ENCODE measurements at regions not wholly inside any gene's neighbourhood (a gene's known extent, or its start where the extent isn't known, plus 50 kb on each side); places are given as distances from the start of the nearest gene placed in this dataset.

- Histone ChIP-seq H3K4me3 (ENCODE audit: low read length) (no peak overlapping the region), H3K9ac (ENCODE audit: low read depth, low read length) (no peak overlapping the region), H3K27me3 (ENCODE audit: insufficient read depth, low read length) (no peaks in the 10 kb centered on the region), H3K27ac (ENCODE audit: low read length) (no peak overlapping the region), H3K4me1 (ENCODE audit: insufficient read depth, low read length) (no peaks in the 10 kb centered on the region), H3K9me3 (ENCODE audit: insufficient read depth, low read depth, low read length) (no peaks in the 10 kb centered on the region), H3K36me3 (ENCODE audit: insufficient read depth, low read depth, low read length) (no peaks in the 10 kb centered on the region)
Measured at GRCh38 chr10:10510179-10510578, 507.5 kb upstream of the CELF2 start.

GRCh38 chr10:10513067-10513466, 504.6 kb upstream of the CELF2 start:
- Histone ChIP-seq H3K9ac (ENCODE audit: low read depth, low read length) (no peak overlapping the region), H3K4me1 (ENCODE audit: insufficient read depth, low read length) (no peaks in the 10 kb centered on the region), H3K36me3 (ENCODE audit: insufficient read depth, low read depth, low read length) (no peaks in the 10 kb centered on the region), H3K4me3 (ENCODE audit: low read length) (no peak overlapping the region), H3K27me3 (ENCODE audit: insufficient read depth, low read length) (no peaks in the 10 kb centered on the region), H3K27ac (ENCODE audit: low read length) (no peak overlapping the region), H3K9me3 (ENCODE audit: insufficient read depth, low read depth, low read length) (no peaks in the 10 kb centered on the region)

- no peaks in the 10 kb centered on the region for H3K27me3 ChIP-seq (ENCODE audit: insufficient read depth, low read length)
- H3K9me3 ChIP-seq (ENCODE audit: insufficient read depth, low read depth, low read length), result no peaks in the 10 kb centered on the region
- no peaks in the 10 kb centered on the region for H3K36me3 ChIP-seq (ENCODE audit: insufficient read depth, low read depth, low read length)
- H3K4me1 ChIP-seq (ENCODE audit: insufficient read depth, low read length), result no peaks in the 10 kb centered on the region
- no peak overlapping the region for H3K4me3 ChIP-seq (ENCODE audit: low read length)
- H3K27ac ChIP-seq (ENCODE audit: low read length), result no peak overlapping the region
- H3K9ac ChIP-seq (ENCODE audit: low read depth, low read length), result no peak overlapping the region
Measured at GRCh38 chr10:10513898-10514297, 503.8 kb upstream of the CELF2 start.

GRCh38 chr10:10514797-10515196, 502.9 kb upstream of the CELF2 start:
- H3K9me3 ChIP-seq (ENCODE audit: insufficient read depth, low read depth, low read length), result no peaks in the 10 kb centered on the region

GRCh38 chr10:10515479-10516204, 502.0 kb upstream of the CELF2 start:
- H3K27me3 ChIP-seq (ENCODE audit: insufficient read depth, low read length), result no peaks in the 10 kb centered on the region
- H3K9me3 ChIP-seq (ENCODE audit: insufficient read depth, low read depth, low read length), result no peaks in the 10 kb centered on the region
- no peak overlapping the region for H3K9ac ChIP-seq (ENCODE audit: low read depth, low read length)
- H3K36me3 ChIP-seq (ENCODE audit: insufficient read depth, low read depth, low read length), result no peaks in the 10 kb centered on the region
- no peak overlapping the region for H3K27ac ChIP-seq (ENCODE audit: low read length)
- H3K4me1 ChIP-seq (ENCODE audit: insufficient read depth, low read length), result peaks cover 4% of the 10 kb centered on the region; the same call in 1 of the 2 replicates
- H3K4me3 ChIP-seq (ENCODE audit: low read length), result no peak overlapping the region

More at GRCh38 chr10:10514797-10515196, 502.9 kb upstream of the CELF2 start:
- Histone ChIP-seq H3K9ac (ENCODE audit: low read depth, low read length) (no peak overlapping the region), H3K36me3 (ENCODE audit: insufficient read depth, low read depth, low read length) (no peaks in the 10 kb centered on the region), H3K27ac (ENCODE audit: low read length) (no peak overlapping the region), H3K27me3 (ENCODE audit: insufficient read depth, low read length) (no peaks in the 10 kb centered on the region), H3K4me1 (ENCODE audit: insufficient read depth, low read length) (peaks cover 4% of the 10 kb centered on the region; the same call in 1 of the 2 replicates), H3K4me3 (ENCODE audit: low read length) (no peak overlapping the region)

GRCh38 chr10:10516346-10517130, 501.1 kb upstream of the CELF2 start:
- Histone ChIP-seq H3K27me3 (ENCODE audit: insufficient read depth, low read length) (no peaks in the 10 kb centered on the region), H3K4me1 (ENCODE audit: insufficient read depth, low read length) (peaks cover 4% of the 10 kb centered on the region; the same call in 1 of the 2 replicates), H3K9me3 (ENCODE audit: insufficient read depth, low read depth, low read length) (no peaks in the 10 kb centered on the region), H3K4me3 (ENCODE audit: low read length) (no peak overlapping the region), H3K36me3 (ENCODE audit: insufficient read depth, low read depth, low read length) (no peaks in the 10 kb centered on the region), H3K9ac (ENCODE audit: low read depth, low read length) (no peak overlapping the region), H3K27ac (ENCODE audit: low read length) (no peak overlapping the region)

GRCh38 chr10:10517866-10518265, 499.8 kb upstream of the CELF2 start:
- Histone ChIP-seq H3K27ac (ENCODE audit: low read length) (no peak overlapping the region), H3K27me3 (ENCODE audit: insufficient read depth, low read length) (no peaks in the 10 kb centered on the region), H3K4me3 (ENCODE audit: low read length) (no peak overlapping the region), H3K36me3 (ENCODE audit: insufficient read depth, low read depth, low read length) (no peaks in the 10 kb centered on the region), H3K9me3 (ENCODE audit: insufficient read depth, low read depth, low read length) (no peaks in the 10 kb centered on the region), H3K9ac (ENCODE audit: low read depth, low read length) (no peak overlapping the region), H3K4me1 (ENCODE audit: insufficient read depth, low read length) (peaks cover 4% of the 10 kb centered on the region; the same call in 1 of the 2 replicates)

- H3K36me3 ChIP-seq (ENCODE audit: insufficient read depth, low read depth, low read length), result no peaks in the 10 kb centered on the region
- peaks cover 4% of the 10 kb centered on the region; the same call in 1 of the 2 replicates for H3K4me1 ChIP-seq (ENCODE audit: insufficient read depth, low read length)
- no peaks in the 10 kb centered on the region for H3K9me3 ChIP-seq (ENCODE audit: insufficient read depth, low read depth, low read length)
- H3K27me3 ChIP-seq (ENCODE audit: insufficient read depth, low read length), result no peaks in the 10 kb centered on the region
- no peak overlapping the region for H3K27ac ChIP-seq (ENCODE audit: low read length)
- no peak overlapping the region for H3K4me3 ChIP-seq (ENCODE audit: low read length)
- no peak overlapping the region for H3K9ac ChIP-seq (ENCODE audit: low read depth, low read length)
Measured at GRCh38 chr10:10519674-10520073, 498.0 kb upstream of the CELF2 start.

- peaks cover 4% of the 10 kb centered on the region; the same call in 1 of the 2 replicates for H3K4me1 ChIP-seq (ENCODE audit: insufficient read depth, low read length)
- 0 out of 2 replicates have a peak, but pooled peaks cover 1% of the 10 kb centered on the region for H3K27me3 ChIP-seq (ENCODE audit: insufficient read depth, low read length)
- H3K27ac ChIP-seq (ENCODE audit: low read length), result no peak overlapping the region
- H3K4me3 ChIP-seq (ENCODE audit: low read length), result no peak overlapping the region
- H3K9ac ChIP-seq (ENCODE audit: low read depth, low read length), result no peak overlapping the region
- no peaks in the 10 kb centered on the region for H3K36me3 ChIP-seq (ENCODE audit: insufficient read depth, low read depth, low read length)
- H3K9me3 ChIP-seq (ENCODE audit: insufficient read depth, low read depth, low read length), result no peaks in the 10 kb centered on the region
Measured at GRCh38 chr10:10520491-10521385, 496.9 kb upstream of the CELF2 start.

- no peak overlapping the region for H3K27ac ChIP-seq (ENCODE audit: low read length)
- no peak overlapping the region for H3K4me3 ChIP-seq (ENCODE audit: low read length)
- H3K9ac ChIP-seq (ENCODE audit: low read depth, low read length), result no peak overlapping the region
- peaks cover 13% of the 10 kb centered on the region; the same call in 1 of the 2 replicates for H3K4me1 ChIP-seq (ENCODE audit: insufficient read depth, low read length)
- no peaks in the 10 kb centered on the region for H3K9me3 ChIP-seq (ENCODE audit: insufficient read depth, low read depth, low read length)
- no peaks in the 10 kb centered on the region for H3K36me3 ChIP-seq (ENCODE audit: insufficient read depth, low read depth, low read length)
- peaks cover 19% of the 10 kb centered on the region for H3K27me3 ChIP-seq (ENCODE audit: insufficient read depth, low read length)
Measured at GRCh38 chr10:10526846-10527245, 490.8 kb upstream of the CELF2 start.

- Histone ChIP-seq H3K27me3 (ENCODE audit: insufficient read depth, low read length) (peaks cover 19% of the 10 kb centered on the region), H3K27ac (ENCODE audit: low read length) (no peak overlapping the region), H3K36me3 (ENCODE audit: insufficient read depth, low read depth, low read length) (no peaks in the 10 kb centered on the region), H3K4me1 (ENCODE audit: insufficient read depth, low read length) (peaks cover 13% of the 10 kb centered on the region; the same call in 1 of the 2 replicates), H3K9me3 (ENCODE audit: insufficient read depth, low read depth, low read length) (no peaks in the 10 kb centered on the region), H3K4me3 (ENCODE audit: low read length) (no peak overlapping the region), H3K9ac (ENCODE audit: low read depth, low read length) (no peak overlapping the region)
Measured at GRCh38 chr10:10527861-10528562, 489.7 kb upstream of the CELF2 start.
